HG03565 (cell line): ENCODE measurements at regions not wholly inside any gene's neighbourhood (a gene's known extent, or its start where the extent isn't known, plus 50 kb on each side); places are given as distances from the start of the nearest gene placed in this dataset.

Experiments used
- ATAC-seq: cut with Tn5 transposase; IDR thresholded peaks from one replicate; pipeline ENCODE4 v1.9.1; 2021; ENCODE audit warnings: mild to moderate bottlenecking, moderate library complexity; ENCODE audit not compliant: unreplicated experiment

- ATAC-seq: no peak
Measured at GRCh38 chr20:24077145-24077544, 88.6 kb upstream of the GGTLC1 start.

GRCh38 chr20:24070679-24071078 is 82.1 kb upstream of the GGTLC1 start:
- ATAC-seq: no peak

- no peak for ATAC-seq
Measured at GRCh38 chr20:24066076-24066700, 77.6 kb upstream of the GGTLC1 start.

- ATAC-seq: no peak
Measured at GRCh38 chr20:24064915-24065314, 76.3 kb upstream of the GGTLC1 start.

- ATAC-seq: no peak
Measured at GRCh38 chr20:24064092-24064491, 75.5 kb upstream of the GGTLC1 start.

GRCh38 chr20:24063100-24063499 is 74.5 kb upstream of the GGTLC1 start:
- no peak for ATAC-seq

DNA sequence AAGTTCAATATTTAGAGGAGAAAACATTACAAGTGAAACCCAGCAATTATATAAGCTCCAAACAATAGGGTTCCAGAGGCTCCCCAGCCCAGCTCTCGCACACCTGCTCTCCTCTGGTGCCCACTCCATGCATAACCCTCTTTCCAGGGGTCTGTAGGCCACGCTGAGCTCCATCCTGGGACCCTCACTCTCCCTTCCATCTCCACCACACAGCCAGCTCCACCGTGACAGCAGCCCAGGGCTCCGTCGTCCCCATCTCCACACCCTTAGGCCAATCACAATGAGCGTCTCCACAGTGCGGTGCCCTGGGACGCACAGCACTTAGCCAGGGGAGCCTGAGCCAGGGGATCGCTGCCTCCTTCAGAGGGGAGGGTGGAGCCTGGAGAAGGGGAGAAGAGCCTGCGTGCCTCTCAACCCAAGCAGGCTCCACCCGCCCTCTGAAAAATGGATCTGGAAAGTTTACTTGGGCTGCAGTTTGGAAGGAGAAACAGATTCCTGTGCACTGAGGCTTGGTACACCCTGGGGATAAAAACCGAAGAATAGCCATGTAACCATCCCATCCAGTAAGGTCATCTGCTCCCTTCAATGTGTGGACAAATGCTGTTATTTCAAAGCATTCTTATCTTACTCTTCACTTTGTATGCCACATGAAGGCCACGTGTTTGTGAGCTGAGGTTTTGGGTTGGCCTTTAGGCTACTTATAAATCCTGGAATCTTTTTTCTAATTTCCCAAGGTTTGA is 72.4 kb upstream of the GGTLC1 start:
- ATAC-seq: no peak

GRCh38 chr20:24059174-24059573 is 70.6 kb upstream of the GGTLC1 start:
- ATAC-seq: no peak

DNA sequence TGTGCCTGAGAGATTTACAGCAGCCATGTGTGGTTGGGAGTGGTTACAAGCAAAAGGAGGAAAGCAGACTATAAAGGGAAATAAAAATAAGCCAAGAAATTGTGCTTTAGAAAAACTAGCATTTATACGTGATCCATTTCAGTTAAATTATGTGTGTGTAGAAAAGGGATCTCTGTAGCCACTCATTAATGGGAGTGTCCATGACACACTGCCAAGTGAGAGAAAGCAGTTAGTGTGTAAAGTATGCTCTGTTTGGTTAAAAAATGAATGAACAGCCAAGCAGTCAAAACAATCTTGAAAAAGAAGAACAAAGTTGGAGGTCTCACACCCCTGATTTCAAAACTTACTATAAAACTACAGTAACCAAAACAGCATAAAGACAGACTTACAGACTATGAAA is 67.9 kb upstream of the GGTLC1 start:
- no peak for ATAC-seq

GRCh38 chr20:24052599-24053275 is 64.2 kb upstream of the GGTLC1 start:
- no peak for ATAC-seq

GRCh38 chr20:24051160-24051559 is 62.6 kb upstream of the GGTLC1 start:
- no peak for ATAC-seq

GRCh38 chr20:24050119-24050518 is 61.5 kb upstream of the GGTLC1 start:
- no peak for ATAC-seq

GRCh38 chr20:24049081-24049480 is 60.5 kb upstream of the GGTLC1 start:
- no peak for ATAC-seq

DNA sequence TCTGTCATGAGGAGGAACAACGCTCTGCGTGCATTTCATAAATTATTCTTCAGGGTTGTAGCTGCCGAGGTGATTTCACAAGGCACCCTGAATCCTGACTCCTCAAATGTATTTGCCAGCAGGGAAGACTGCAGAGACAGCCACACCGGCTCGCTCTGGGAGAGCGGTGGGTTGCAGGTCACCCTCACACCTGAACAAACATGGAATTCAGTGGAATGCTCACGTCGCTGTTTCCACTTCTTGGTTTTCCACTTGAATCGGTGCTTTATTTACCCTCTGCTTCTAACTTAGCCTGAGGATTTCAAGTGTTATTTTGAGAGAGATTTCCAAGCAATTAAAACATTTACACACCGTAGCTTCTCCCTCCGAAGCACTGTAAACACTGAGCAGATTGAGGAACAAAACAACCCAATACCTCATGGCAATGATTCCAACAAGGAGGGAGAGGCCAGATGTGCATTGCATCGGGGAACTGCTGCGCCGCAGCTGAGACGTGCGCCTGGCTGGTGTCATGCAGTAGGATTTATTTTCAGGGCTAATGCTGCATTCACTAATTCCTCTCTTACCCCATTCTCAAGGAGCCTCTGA is 59.5 kb upstream of the GGTLC1 start:
- no peak for ATAC-seq

- ATAC-seq: no peak
Measured at GRCh38 chr20:24046888-24047287, 58.3 kb upstream of the GGTLC1 start.

DNA sequence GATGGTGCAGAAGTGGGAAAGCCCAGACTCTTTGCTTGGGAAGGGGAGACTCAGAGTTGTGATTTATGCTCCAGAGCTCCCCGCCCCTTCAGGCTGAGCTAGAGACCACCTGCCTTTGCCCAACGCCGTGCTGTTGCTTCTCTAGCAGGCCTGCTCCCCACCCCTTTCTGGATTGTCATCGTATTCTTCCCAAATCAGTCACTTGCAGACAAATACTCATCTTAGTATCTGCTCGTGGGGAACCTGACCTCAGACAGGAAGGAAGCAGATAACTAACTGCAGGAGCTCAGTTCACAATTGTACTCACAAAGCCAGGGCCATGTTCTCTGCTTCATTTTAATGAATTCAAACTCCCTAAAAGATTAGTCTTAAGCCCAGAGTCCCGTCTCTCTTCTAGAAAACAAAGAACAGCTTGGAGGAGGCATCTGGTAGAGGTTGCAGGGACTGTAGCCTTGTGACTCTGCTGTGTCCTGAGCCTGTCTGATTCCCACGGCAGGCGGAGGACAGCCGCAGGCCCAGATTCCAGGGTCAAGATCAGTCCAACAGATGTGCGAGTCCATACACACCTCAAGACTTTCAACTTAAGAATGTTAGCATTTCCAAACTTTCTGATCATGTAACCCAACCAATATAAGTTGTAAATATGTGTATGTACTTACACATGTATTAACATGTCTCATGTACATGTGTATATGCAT is 57.2 kb upstream of the GGTLC1 start:
- no peak for ATAC-seq

DNA sequence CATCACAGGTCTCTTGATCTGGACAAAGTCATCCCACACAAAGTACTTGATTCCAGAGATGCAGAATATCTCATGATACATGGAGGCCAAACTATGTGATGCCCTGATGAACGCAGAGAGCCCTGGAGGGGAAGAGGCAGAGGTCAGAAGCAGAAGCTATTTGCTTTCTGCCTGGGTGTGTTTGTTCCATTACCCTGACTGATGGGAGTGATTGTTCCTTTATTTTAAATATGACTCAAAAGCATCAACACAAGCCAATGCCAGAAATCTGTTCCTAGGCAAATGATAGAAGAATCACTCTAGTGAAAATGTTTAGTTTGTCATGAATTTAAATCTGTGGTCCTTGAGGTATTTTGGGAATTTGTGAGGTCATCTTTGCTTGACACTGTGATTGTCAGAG is 54.7 kb upstream of the GGTLC1 start:
- ATAC-seq: no peak

GRCh38 chr20:24042646-24043045 is 54.1 kb upstream of the GGTLC1 start:
- ATAC-seq: no peak

DNA sequence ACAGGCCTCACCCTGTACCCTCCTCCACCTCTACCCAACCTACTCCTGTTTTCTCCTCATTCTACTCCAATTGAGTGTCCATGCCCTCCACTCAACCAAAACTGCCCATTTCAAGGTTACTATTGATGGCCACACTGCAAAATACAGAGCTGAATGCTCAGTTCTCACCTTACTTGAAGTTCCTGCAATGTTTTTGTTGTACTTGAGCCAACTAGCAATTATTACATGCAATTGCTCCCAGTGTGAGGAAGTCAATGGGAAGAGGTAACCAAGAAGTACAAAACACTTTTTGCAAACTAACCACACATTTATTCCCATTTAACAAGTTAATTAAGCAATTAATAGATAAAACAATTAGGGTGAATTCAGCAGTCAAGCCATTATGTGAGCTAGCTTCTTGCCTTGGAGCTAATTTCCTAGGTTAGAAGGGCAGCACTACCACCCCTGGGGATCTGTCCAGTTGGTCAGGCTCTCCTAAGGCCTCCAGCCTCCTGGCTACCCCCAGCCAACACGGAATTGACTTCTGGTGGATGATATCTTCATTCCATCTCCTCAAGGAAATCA is 52.4 kb upstream of the GGTLC1 start:
- ATAC-seq: no peak

- ATAC-seq: no peak
Measured at GRCh38 chr20:24039196-24039595, 50.6 kb upstream of the GGTLC1 start.
